GM21737 (cell line): ENCODE measurements at regions not wholly inside any gene's neighbourhood (a gene's known extent, or its start where the extent isn't known, plus 50 kb on each side); places are given as distances from the start of the nearest gene placed in this dataset.
"Not testable (repeated sequence)": the region's sequence is repeated elsewhere in the genome, so short reads cannot be mapped to it uniquely, and the experiment has no call there.

ENCODE experiments used
- ATAC-seq: cut with Tn5 transposase; IDR thresholded peaks from one replicate; pipeline ENCODE4 v1.9.1; 2021; ENCODE audit warnings: mild to moderate bottlenecking, moderate library complexity; ENCODE audit not compliant: unreplicated experiment

DNA sequence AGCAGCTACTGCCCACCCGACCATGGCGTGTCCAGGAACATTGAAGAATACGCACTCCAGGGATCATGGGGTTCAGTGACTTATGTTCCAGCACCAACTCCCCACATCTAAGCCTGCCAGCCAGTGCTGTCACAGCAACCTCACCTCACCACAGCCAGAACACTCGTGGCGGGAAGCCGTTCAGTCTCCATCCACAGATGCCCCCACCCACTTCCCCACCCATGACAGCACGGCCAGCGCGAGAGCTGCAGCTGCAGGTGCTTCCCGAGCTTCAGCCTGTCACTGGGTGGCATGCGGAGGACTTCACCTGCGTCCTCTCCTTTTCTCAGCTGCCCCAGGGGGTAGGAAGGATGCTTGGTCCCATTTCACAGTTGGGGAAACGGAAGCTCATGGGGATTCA lies 50.3 kb downstream of the RBFOX3 start:
- no peak for ATAC-seq

GRCh38 chr17:79559111-79559887 lies 51.6 kb downstream of the RBFOX3 start:
- no peak for ATAC-seq

DNA sequence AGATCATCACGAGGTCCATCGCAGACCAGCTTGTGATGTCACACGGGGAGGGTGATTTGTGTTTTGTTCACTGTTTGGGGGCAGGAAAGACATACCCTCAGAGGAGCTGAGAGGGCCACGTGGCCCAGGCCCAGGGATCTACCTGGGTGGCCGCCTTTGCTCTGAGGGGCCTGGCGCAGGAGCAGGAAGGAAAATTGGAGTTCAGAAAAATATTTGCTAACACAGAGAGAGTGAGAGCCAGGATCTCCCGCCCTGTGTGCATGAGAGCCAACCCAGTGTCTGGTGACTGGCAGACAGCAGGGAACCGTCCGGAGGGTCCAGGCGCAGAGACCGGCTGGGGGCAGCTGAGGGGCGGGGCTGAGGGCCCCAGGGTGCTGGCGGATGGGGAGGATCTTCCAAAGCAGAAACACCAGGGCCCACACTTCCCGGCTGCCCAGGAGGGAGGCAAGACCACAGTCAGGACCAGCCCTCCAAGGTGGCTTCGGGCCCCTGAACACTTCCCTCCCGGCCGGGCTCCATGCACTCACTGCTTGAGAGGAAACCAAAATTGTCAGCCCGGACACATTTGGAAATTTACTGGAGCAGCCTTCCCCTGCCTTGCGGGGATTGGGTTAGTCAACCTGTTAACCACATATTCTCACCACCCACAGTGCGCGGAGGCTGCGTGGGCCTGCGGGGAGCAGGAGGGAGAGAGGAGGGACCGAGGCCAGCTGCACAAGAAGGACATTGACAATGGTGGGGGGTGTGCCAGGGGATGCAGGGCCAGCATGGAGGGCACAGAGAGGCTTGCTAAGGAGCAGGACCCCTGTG lies 52.6 kb downstream of the RBFOX3 start:
- no peak for ATAC-seq

- ATAC-seq = no peak
Measured at GRCh38 chr17:79557276-79558090, 53.4 kb downstream of the RBFOX3 start.

DNA sequence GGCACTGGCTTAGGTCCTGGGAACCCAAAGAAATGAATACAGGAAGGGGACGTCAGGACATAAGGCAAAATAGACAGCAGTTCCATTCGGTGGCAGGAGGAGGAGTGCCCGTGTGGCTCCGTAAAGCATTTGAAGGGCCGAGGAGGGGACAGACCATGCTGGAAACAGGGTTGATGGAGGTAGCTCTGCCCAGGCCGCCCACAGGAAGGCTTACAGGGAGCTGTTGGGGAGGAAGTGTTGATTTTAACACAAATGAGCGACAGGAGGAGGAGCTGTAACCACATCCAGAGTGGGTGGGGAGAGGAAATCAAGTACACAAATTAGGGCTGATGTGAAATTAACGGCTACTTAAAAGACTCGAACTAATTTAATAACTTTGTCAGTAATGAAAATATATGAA lies 54.6 kb downstream of the RBFOX3 start:
- ATAC-seq = no peak

DNA sequence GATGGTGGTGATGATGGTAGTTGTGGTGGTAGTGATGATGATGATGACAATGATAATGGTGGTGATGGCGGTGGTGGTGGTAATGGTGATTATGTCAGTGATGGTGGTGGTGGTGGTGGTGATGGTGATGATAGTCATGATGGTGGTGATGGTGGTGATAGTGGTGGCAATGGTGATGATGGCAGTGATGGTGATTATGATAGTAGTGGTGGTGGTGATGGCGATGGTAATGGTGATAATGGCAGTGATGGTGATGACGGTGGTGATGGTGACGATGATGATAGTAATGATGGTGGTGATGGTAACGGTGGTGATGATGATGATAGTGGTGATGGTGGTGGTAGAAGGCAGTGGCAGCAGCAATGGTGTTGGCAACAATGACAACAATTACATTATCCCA lies 55.3 kb downstream of the RBFOX3 start:
- no peak for ATAC-seq

DNA sequence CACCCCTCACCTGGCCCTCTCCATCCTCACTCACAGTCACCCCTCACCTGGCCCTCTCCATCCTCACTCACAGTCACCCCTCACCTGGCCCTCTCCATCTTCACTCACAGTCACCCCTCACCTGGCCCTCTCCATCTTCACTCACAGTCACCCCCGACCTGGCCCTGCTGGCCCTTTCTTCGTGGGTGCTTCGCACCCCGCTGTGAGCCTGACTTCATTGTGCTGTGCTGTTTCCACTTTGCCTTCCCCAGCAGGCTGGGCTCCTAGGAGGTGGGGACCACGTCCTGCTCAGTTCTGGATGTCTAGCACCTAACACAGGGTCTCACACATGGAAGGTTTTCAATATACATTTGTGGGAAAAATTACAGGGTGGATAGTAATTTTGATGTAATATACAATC lies 56.5 kb downstream of the RBFOX3 start:
- ATAC-seq = not testable (repeated sequence)

- ATAC-seq = no peak
Measured at GRCh38 chr17:79552824-79553223, 58.0 kb downstream of the RBFOX3 start.

DNA sequence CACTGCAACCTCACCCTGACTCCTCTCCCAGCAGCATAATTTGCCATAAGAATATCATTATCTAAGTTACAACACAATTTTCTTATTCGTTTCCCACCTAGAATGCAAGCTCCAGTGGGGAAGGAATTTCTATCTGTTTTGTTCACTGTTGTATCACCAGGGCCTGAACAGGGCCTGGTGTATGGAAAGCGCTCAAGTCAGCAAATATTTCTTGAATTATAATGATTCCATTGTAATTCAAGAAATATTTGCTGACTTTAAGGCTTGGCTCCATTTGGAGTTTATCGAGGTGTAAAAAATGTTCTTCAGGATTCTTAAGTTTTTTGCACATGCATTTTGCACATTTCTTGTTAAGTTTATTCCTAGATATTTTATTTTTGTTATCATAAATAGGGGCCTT lies 58.4 kb downstream of the RBFOX3 start:
- ATAC-seq = no peak

DNA sequence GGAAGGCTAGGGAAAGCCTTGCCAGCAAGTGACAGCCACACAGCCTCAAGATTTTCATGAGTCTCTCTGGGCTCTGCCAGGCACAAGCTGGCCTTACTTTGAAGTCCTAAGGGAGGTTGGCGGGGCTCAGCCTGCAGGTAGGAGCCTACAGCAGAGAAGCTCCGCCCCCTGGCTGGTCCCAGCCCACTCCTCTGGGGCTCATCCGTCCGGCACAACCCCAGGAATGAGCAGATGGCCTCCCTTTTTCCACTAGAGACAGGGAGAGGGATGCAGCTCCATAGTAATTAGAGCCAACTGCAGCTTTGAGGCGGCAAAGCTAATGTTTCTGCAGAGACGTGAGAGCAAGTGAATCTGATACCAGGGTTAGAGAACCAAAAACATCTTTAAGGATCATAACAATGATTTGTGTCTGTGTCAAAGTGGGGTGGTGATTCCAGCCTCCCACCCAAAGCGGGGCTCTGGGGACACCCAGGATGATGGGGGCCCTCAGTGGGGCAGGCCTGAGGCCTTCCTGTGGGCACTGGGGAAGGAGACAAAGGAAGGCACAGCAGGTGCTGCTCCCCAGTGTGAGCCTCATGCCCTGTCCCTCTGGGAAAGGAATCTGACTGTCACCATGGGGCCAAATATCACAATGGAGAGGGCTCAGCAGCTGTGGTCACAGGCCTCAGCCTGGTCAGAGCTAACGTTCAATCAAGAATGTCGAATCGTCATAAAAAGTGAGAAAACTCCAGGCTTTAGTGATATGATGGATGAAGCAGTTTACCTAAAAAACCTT lies 61.5 kb downstream of the RBFOX3 start:
- ATAC-seq = no peak

- ATAC-seq = no peak
Measured at GRCh38 chr17:79548116-79548515, 62.7 kb downstream of the RBFOX3 start.

GRCh38 chr17:79547586-79547985 lies 63.3 kb downstream of the RBFOX3 start:
- no peak for ATAC-seq

- ATAC-seq = not testable (repeated sequence)
Measured at GRCh38 chr17:79547171-79547570, 63.7 kb downstream of the RBFOX3 start.

DNA sequence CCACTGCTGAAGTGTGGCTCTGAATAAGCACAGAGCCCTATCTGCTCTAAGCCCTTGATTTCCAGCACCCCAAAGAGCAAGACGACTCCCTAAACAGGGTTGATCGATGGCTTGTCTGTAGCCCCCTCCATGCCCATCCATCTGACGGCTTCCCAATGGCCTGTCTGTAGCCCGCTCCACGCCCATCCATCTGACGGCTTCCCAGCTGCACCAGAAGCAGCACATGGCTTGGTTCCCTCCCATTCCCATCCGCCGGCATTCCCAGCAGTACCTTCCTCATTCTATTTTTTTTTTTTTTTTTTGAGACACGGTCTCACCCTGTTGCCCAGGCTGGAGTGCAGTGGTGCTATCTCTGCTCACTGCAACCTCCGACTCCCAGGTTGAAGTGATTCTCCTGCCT lies 64.5 kb downstream of the RBFOX3 start:
- ATAC-seq = no peak

GRCh38 chr17:79545251-79546005 lies 65.4 kb downstream of the RBFOX3 start:
- no peak for ATAC-seq

- ATAC-seq = no peak
Measured at GRCh38 chr17:79544142-79544914, 66.5 kb downstream of the RBFOX3 start.

DNA sequence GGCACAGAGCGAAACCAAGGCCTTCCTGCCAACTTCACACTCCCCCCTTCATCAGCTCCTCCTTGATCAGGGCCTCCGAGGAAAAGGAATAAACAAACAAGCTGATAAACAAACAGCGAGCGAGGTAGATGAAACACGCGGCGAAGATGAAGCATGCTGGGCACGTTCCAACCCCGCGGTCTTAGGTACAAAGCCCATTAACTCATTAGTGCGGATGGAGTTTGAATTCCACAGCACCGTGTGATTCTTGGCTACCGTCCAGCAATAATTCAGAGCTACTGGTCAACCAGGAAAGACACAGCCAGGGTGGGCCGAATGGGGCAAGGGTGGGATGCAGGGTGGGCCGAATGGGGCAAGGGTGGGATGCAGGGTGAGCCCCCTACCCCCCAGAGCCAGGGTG lies 67.3 kb downstream of the RBFOX3 start:
- no peak for ATAC-seq

GRCh38 chr17:79542718-79543117 lies 68.1 kb downstream of the RBFOX3 start:
- ATAC-seq = no peak
